ENCODE measurements at regions not wholly inside any gene's neighbourhood (a gene's known extent, or its start where the extent isn't known, plus 50 kb on each side); places are given as distances from the start of the nearest gene placed in this dataset.

DNA sequence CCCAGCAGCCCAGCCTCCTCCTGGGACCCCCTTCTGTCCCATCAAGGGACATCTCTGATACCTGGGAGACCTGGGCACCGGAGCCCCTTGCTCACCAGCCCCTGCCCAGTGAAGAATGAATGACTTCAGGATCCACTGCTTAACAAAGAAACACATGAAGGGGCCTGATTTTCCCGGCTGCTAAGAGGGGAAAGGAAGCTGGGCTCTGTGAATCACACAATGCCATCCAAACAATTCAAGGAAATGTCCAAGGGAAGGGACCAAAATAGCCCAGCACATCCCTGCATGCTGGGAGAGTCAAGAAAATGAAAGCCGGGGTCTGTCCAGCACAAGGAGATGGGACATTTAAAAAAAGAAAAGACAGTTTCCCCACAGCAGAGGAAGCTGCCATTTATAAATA, 128.7 kb upstream of the JCAD start:
- Mint-ChIP-seq H3K4me3 (no peak overlapping the region), H3K9me3 (no peaks in the 10 kb centered on the region), H3K27me3 (ENCODE audit: low read depth) (no peaks in the 10 kb centered on the region), H3K27ac (no peak overlapping the region), H3K4me1 (no peaks in the 10 kb centered on the region), H3K36me3 (no peaks in the 10 kb centered on the region)
- TF ChIP-seq, protein P1, sequence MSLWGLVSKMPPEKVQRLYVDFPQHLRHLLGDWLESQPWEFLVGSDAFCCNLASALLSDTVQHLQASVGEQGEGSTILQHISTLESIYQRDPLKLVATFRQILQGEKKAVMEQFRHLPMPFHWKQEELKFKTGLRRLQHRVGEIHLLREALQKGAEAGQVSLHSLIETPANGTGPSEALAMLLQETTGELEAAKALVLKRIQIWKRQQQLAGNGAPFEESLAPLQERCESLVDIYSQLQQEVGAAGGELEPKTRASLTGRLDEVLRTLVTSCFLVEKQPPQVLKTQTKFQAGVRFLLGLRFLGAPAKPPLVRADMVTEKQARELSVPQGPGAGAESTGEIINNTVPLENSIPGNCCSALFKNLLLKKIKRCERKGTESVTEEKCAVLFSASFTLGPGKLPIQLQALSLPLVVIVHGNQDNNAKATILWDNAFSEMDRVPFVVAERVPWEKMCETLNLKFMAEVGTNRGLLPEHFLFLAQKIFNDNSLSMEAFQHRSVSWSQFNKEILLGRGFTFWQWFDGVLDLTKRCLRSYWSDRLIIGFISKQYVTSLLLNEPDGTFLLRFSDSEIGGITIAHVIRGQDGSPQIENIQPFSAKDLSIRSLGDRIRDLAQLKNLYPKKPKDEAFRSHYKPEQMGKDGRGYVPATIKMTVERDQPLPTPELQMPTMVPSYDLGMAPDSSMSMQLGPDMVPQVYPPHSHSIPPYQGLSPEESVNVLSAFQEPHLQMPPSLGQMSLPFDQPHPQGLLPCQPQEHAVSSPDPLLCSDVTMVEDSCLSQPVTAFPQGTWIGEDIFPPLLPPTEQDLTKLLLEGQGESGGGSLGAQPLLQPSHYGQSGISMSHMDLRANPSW (CRISPR knock-in tag; conservative IDR thresholded peaks at IDR 0.05; ENCODE audit: low read depth): no peak
- TF ChIP-seq, protein P2, sequence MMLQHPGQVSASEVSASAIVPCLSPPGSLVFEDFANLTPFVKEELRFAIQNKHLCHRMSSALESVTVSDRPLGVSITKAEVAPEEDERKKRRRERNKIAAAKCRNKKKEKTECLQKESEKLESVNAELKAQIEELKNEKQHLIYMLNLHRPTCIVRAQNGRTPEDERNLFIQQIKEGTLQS (CRISPR knock-in tag; conservative IDR thresholded peaks at IDR 0.05): no peak
- TF ChIP-seq TP53 (CRISPR knock-in tag; IDR thresholded peaks at IDR 0.05) (no peak), NFYB (CRISPR knock-in tag; conservative IDR thresholded peaks at IDR 0.05; ENCODE audit: low read depth) (no peak), SP1 (CRISPR knock-in tag; conservative IDR thresholded peaks at IDR 0.05) (no peak), ZNF263 (CRISPR knock-in tag; IDR thresholded peaks at IDR 0.05; ENCODE audit: low read depth) (no peak), ZNF121 (CRISPR knock-in tag; IDR thresholded peaks at IDR 0.05) (no peak), GTF2I (CRISPR knock-in tag; conservative IDR thresholded peaks at IDR 0.05) (no peak)
- TF ChIP-seq, protein P3, sequence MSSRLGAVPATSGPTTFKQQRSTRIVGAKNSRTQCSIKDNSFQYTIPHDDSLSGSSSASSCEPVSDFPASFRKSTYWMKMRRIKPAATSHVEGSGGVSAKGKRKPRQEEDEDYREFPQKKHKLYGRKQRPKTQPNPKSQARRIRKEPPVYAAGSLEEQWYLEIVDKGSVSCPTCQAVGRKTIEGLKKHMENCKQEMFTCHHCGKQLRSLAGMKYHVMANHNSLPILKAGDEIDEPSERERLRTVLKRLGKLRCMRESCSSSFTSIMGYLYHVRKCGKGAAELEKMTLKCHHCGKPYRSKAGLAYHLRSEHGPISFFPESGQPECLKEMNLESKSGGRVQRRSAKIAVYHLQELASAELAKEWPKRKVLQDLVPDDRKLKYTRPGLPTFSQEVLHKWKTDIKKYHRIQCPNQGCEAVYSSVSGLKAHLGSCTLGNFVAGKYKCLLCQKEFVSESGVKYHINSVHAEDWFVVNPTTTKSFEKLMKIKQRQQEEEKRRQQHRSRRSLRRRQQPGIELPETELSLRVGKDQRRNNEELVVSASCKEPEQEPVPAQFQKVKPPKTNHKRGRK (CRISPR knock-in tag; IDR thresholded peaks at IDR 0.05; ENCODE audit: borderline replicate concordance): no peak
- DNase-seq (ENCODE audit: low spot score) (no peak), ATAC-seq (no peak)
- POLR2A ChIA-PET: no interaction called here
- CTCF ChIA-PET: no interaction called here

DNA sequence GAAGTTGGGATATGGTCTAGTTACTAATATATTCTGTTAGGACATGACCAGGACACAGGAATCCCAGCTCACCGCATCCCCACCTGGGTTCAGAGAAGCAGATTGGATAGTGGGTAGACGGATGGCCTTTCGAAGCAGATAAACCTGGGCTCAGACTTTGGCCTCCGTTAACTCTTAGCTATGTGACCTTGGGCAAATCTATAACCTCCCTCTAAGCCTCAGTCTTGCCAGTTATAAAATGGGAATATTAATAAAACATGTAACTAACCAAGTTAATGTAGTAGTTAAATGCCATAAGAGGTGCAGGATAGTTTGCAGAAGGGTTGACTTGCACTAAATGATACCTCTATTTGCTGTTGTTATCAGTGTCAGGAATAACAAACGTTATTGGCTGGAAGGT, 127.6 kb upstream of the JCAD start:
- no peaks in the 10 kb centered on the region for H3K27me3 Mint-ChIP-seq (ENCODE audit: low read depth)
- H3K4me3 Mint-ChIP-seq: no peak overlapping the region
- no peak overlapping the region for H3K27ac Mint-ChIP-seq
- no peaks in the 10 kb centered on the region for H3K4me1 Mint-ChIP-seq
- DNase-seq (ENCODE audit: low spot score): no peak
- ChIA-PET CTCF (interaction anchor here (0.6 kb wide), 2 partner anchors 94 to 223 kb away, joined by 3 to 5 read pairs; no protein-coding TSS in a partner anchor), POLR2A (no interaction called here)
- TF ChIP-seq SOX15 (CRISPR knock-in tag; IDR thresholded peaks at IDR 0.05) (no peak), FOXK1 (CRISPR knock-in tag; IDR thresholded peaks at IDR 0.05) (no peak), ZNF423 (CRISPR knock-in tag; IDR thresholded peaks at IDR 0.05) (no peak), ELF4 (CRISPR knock-in tag; IDR thresholded peaks at IDR 0.05; ENCODE audit: low read depth) (no peak), HMGA2 (CRISPR knock-in tag; IDR thresholded peaks at IDR 0.05) (no peak), CBFB (CRISPR knock-in tag; IDR thresholded peaks at IDR 0.05; ENCODE audit: low read depth) (no peak), ZNF232 (CRISPR knock-in tag; IDR thresholded peaks at IDR 0.05) (no peak), ZNF671 (CRISPR knock-in tag; IDR thresholded peaks at IDR 0.05) (no peak)
- TF ChIP-seq, protein P4, sequence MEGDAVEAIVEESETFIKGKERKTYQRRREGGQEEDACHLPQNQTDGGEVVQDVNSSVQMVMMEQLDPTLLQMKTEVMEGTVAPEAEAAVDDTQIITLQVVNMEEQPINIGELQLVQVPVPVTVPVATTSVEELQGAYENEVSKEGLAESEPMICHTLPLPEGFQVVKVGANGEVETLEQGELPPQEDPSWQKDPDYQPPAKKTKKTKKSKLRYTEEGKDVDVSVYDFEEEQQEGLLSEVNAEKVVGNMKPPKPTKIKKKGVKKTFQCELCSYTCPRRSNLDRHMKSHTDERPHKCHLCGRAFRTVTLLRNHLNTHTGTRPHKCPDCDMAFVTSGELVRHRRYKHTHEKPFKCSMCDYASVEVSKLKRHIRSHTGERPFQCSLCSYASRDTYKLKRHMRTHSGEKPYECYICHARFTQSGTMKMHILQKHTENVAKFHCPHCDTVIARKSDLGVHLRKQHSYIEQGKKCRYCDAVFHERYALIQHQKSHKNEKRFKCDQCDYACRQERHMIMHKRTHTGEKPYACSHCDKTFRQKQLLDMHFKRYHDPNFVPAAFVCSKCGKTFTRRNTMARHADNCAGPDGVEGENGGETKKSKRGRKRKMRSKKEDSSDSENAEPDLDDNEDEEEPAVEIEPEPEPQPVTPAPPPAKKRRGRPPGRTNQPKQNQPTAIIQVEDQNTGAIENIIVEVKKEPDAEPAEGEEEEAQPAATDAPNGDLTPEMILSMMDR (IDR thresholded peaks at IDR 0.05): no peak
- TF ChIP-seq, protein P5, sequence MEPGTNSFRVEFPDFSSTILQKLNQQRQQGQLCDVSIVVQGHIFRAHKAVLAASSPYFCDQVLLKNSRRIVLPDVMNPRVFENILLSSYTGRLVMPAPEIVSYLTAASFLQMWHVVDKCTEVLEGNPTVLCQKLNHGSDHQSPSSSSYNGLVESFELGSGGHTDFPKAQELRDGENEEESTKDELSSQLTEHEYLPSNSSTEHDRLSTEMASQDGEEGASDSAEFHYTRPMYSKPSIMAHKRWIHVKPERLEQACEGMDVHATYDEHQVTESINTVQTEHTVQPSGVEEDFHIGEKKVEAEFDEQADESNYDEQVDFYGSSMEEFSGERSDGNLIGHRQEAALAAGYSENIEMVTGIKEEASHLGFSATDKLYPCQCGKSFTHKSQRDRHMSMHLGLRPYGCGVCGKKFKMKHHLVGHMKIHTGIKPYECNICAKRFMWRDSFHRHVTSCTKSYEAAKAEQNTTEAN (CRISPR knock-in tag; IDR thresholded peaks at IDR 0.05): no peak
- H3K9me3 Mint-ChIP-seq: no peaks in the 10 kb centered on the region
- no peak for ATAC-seq
- H3K36me3 Mint-ChIP-seq: no peaks in the 10 kb centered on the region
